Epithelial cell of esophagus (primary cell): ENCODE measurements at regions not wholly inside any gene's neighbourhood (a gene's known extent, or its start where the extent isn't known, plus 50 kb on each side); places are given as distances from the start of the nearest gene placed in this dataset.
A peak's percentile ranks its signal among the peaks of the same experiment; 100 is the strongest.

Experiments
- DNase-seq: peaks from one replicate; pipeline ENCODE4 v3.0.0; 2010; ENCODE audit warnings: low read depth
- H3K4me3 ChIP-seq: 2 replicates; pipeline ENCODE4 v1.5.1; 2011; ENCODE audit warnings: mild to moderate bottlenecking, low read length, control low read depth
- TF ChIP-seq, protein P1 (sequence below): IDR thresholded peaks from 2 replicates; pipeline ENCODE4 v1.5.1; 2011; ENCODE audit warnings: low read depth, mild to moderate bottlenecking, low read length, control low read depth, inconsistent platforms; ENCODE audit not compliant: insufficient read depth; ENCODE audit errors: missing control alignments

DNA sequence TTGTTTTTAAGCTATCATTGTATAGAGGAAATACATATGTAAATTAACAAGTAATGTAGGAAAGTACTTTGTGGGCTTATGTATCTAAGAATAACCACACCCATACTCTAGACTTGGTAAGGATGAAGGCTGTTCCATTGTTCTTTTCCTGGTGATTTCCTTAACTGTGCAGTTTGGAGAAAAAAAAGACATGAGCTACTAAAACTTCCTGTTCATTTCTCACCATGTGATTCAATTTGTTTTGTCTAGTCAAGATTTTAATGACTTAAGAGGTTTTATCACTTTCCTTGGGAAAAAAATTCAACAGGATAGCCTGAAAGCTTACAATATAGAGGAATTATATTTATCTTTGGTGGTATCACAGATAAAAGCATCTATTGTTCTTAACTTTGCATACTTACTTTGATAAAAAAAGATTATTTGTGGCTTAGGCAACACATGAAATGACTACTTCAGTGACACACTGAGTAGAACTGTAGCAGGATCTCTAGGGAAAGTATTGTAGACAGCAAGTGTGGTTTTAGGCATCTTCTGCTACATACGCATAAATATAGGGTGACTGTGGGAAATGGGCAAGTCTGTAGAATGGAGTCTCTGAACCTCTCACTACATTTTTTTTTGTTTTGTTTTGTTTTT is 80.3 kb downstream of the GJA1 start:
- H3K4me3 ChIP-seq: no peak overlapping the region
- DNase-seq: peak; percentile 13
- TF ChIP-seq, protein P1, sequence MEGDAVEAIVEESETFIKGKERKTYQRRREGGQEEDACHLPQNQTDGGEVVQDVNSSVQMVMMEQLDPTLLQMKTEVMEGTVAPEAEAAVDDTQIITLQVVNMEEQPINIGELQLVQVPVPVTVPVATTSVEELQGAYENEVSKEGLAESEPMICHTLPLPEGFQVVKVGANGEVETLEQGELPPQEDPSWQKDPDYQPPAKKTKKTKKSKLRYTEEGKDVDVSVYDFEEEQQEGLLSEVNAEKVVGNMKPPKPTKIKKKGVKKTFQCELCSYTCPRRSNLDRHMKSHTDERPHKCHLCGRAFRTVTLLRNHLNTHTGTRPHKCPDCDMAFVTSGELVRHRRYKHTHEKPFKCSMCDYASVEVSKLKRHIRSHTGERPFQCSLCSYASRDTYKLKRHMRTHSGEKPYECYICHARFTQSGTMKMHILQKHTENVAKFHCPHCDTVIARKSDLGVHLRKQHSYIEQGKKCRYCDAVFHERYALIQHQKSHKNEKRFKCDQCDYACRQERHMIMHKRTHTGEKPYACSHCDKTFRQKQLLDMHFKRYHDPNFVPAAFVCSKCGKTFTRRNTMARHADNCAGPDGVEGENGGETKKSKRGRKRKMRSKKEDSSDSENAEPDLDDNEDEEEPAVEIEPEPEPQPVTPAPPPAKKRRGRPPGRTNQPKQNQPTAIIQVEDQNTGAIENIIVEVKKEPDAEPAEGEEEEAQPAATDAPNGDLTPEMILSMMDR: no peak

DNA sequence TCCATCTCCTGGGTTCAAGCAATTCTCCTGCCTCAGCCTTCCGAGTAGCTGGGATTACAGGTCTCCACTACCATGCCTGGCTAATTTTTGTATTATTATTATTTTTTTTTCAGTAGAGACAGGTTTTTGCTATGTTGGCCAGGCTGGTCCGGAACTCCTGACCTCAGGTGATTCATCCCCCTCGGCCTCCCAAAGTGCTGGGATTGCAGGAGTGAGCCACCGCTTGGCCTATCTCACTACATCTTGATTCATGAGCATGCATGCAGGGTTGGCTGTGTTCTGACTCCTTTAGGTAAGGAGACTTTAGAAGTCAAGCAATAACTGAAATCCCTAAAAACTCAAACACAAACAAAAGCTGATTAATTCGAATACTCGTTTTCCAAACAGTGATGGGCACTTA is 80.9 kb downstream of the GJA1 start:
- DNase-seq: no peak

DNA sequence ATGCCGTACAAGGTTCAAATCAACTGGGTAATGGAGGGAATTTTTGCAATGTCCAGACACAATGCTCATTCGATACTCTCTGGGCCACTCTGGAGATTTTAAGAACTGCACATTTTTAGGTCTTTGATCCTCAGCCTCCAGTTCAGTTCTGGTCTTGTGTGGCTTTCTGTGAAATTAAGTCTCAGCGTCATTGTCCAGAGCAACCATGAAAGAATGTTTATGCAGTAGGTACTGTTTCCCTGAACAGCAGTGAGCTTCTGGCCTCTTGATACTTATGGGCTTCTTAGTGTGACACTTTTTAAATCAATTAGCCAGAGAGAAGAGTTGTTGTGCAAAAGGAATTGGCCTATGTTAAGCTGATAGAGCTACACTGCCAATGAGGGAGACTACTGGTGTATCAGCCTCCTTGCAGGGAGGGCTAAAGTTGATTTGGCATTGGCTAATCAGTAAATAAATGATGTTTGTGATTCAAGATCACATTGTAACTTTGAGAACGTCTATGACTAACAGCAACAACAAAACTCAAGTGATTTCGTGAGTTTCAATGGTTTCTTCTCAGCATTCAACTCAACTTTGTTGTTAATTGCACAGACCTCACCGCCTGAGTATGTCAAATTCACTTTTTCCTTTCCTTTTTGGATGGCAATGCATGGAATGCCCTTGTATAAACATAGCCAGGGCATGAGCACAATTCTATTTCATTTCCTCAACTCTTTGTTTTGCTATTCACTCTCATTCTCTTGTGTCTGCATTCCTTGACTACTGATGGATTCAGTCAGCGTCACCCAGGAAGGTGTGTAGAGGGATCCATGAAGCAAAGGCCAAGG is 85.1 kb downstream of the GJA1 start:
- H3K4me3 ChIP-seq: no peak overlapping the region
- TF ChIP-seq, protein P1: no peak
- DNase-seq: peak; percentile 73

More for the DNA sequence above, 80.9 kb downstream of the GJA1 start:
- H3K4me3 ChIP-seq: no peak overlapping the region
- TF ChIP-seq, protein P1: no peak

DNA sequence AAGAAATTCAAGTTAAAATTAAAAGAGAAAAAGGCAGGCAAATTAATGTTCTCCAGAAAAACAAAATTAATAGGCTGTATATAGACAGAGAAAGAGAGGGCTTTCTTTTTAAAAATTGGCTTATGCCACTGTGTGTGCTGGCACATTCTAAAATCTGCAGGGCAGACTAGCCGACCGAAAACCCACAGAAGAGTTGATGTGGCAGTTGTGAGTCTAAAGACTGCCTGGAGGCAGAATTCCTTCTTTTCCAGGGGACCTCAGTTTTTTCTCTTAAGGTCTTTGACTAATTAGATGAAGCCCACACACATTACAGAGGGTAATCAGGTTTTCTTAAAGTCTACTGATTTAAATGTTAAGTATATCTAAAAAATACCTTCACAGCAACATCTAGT is 85.7 kb downstream of the GJA1 start:
- DNase-seq: peak; percentile 16
- no peak overlapping the region for H3K4me3 ChIP-seq
- TF ChIP-seq, protein P1: no peak

DNA sequence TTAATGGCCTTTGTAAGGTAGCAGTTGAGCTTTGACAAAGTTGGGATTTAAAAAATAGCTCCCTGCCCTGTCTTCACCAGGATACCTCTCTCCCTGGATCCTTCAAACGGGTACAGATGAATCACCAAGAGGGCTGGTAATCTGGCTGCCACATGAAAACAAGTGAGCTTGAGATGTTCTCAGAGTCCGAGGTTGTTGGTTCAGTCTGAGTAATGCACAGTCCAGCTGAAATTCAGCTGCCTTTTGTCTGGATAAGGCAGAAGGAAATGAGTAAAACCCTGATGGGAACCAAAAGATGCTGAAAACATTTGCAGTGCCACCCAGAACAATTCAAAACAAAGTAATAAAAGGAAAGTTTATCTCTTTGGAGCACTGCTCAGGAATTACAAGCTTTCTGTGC is 86.8 kb downstream of the GJA1 start:
- H3K4me3 ChIP-seq: no peak overlapping the region
- peak; percentile 95 for DNase-seq
- TF ChIP-seq, protein P1: no peak

DNA sequence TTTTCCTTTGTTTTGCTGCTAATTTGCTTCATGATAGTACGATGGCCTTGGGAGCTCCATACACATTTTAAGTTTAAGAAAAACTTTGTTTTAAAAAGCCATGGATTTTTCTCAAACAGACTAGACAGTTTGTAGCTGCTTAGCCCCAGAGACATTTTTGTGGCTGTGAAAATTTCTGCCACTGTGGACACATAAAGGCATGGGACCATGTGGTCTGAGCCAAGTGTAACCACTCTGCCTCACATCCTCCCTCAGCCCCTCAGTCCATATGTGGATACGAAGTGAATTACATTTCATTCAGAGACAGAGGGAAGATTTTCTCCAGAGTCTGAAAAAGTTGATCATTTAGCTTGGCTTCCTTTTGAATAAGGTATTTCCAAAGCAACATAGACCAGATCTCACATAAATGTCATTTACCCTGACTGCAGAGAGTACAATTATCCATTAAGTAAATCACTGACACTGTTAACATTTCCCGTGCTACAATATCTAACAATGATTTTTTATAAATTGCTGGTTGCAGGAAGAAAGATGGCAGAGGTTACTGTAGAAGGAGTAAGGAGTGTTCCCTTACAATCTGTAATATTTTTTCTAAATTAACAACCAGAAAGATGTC is 87.4 kb downstream of the GJA1 start:
- TF ChIP-seq, protein P1: no peak

More for the DNA sequence above, 87.4 kb downstream of the GJA1 start:
- no peak for DNase-seq
- H3K4me3 ChIP-seq: no peak overlapping the region
